HG03039 (cell line): ENCODE measurements at regions not wholly inside any gene's neighbourhood (a gene's known extent, or its start where the extent isn't known, plus 50 kb on each side); places are given as distances from the start of the nearest gene placed in this dataset.

Source experiments
- ATAC-seq: cut with Tn5 transposase; IDR thresholded peaks from one replicate; pipeline ENCODE4 v1.9.1; 2021; ENCODE audit warnings: mild to moderate bottlenecking, moderate library complexity; ENCODE audit not compliant: unreplicated experiment

GRCh38 chr10:131658476-131659110 lies 242.2 kb upstream of the PPP2R2D start:
- ATAC-seq = no peak

GRCh38 chr10:131660427-131660826 lies 240.4 kb upstream of the PPP2R2D start:
- no peak for ATAC-seq

DNA sequence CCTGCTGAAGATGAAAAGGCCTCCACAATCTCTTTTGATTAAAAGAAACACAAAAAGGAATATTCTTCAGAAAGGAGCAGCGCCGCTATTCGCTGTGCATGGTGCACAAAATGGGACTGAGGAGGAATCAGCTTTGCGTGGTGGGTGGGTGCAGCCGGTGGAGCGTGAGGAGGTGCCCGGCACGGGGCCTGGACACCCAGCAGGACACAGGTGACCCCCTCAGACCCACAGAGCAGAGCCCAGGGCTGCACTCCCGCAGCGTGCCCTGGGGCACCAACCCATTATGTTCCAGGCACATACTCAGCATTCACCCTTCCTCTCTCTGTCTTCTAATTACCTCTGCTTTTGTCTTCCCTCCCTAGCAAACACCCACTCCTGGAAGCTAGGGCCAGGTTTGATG lies 238.0 kb upstream of the PPP2R2D start:
- no peak for ATAC-seq

GRCh38 chr10:131663351-131663750 lies 237.5 kb upstream of the PPP2R2D start:
- ATAC-seq = no peak

- ATAC-seq = no peak
Observed at GRCh38 chr10:131666091-131666490, 234.7 kb upstream of the PPP2R2D start.

GRCh38 chr10:131667047-131667446 lies 233.8 kb upstream of the PPP2R2D start:
- ATAC-seq = no peak

- ATAC-seq = no peak
Observed at GRCh38 chr10:131667561-131667960, 233.2 kb upstream of the PPP2R2D start.

GRCh38 chr10:131668903-131669302 lies 231.9 kb upstream of the PPP2R2D start:
- no peak for ATAC-seq

DNA sequence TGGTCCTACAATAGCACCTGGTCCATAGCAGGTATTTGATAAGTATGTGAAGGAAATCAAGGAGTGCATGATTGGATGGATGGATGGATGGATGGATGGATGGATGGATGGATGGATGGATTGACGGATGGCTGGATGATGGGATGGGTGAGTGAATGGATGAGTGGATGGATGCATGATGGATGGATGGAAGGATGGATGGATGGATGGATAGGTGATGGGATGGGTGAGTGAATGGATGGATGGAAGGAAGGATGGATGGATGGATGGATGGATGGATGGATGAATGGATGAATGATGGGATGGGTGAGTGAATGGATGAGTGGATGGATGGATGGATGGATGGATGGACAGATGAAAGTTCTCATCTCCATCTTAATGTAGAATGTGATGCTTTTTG lies 231.0 kb upstream of the PPP2R2D start:
- ATAC-seq = no peak

DNA sequence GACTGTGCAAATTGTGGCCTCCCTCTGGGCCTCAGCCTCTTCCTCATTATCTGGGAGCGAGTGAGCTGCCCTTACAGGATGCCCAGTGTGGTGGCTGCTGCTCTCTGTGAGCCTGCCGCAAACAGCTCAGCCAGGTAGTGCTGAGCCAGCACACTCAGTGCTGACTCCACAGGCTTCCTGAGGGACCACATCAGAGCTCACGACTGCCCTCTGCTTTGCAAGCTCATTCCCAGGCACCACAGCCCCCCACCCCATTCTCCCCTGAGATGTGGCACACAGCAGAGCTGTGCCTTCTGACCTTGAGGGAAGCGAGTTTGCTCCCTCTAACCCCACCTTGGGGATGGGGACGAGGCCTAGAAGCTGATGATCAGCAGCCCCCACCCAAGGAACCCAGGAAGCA lies 230.5 kb upstream of the PPP2R2D start:
- no peak for ATAC-seq

DNA sequence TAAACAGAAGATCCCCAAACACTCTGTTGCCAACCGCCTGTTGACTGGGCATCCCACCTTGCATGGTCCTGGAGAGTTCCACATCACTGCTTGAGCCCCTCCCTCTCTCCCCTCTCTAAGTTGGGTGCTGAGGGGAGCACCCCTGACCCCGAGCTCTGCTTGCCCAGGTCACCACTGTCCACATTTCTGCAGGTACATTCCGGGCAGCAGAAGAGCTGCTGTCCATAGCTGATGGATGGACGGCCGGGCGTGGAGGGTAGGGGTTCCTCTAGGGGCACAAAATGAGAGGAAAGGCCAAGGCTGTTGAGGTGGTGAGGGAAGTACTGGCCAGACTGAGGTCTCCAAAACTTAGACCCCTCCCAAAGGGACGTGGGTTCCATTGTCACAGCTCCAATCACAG lies 227.4 kb upstream of the PPP2R2D start:
- no peak for ATAC-seq

- no peak for ATAC-seq
Observed at GRCh38 chr10:131674130-131674529, 226.7 kb upstream of the PPP2R2D start.

DNA sequence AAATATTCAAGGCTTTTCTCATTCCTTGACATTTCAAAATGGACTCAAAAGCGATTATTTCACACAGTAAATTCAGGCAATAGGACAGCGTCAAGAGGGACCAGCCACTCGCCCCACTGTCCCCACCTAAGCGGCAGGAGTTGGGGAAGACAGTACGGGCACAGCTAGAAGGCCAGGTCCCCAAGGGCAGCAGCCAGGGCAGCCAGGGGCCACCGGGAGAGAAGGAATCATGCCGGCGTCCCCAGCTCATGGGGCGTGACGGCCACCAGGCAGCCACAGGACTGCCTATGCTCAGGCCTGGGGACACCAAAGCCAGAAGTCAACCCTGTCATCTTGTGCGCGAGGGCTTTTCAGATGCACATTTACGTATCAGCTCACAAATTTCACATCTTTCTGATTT lies 225.7 kb upstream of the PPP2R2D start:
- no peak for ATAC-seq

DNA sequence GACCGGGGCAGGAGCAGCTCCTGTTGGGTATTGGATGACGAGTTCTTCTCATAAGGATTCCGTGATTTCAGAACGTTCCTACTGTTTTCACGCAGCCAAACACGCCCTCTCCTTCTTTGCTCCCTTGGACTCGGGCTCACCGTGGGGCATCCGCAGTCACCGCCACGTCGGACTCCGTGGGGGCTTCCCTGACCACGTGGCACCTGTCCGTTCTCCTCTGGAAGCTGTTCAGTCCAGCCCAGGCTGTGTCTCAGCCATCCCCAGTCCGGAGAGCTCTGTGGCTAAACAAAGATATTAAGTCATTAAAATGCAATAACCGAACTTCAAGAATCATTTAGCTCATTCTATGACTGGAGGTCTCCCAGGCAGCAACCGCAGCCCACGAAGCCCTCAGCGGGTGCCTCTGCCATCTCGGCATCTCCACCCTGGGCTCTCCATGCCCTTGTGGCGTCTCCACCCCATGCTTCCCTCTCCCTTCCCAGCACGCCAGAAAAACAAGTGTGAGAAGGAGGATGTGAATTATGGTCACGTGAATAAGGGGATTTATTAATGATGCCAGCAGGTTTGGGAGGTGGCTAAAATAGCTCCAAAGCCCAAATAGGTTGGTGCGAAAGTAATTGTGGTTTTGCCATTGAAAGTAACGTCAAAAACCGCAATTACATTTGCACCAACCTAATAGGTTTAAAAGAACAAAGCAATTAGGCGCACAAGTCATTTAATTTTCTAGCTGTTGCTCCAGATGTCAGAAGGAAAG lies 224.6 kb upstream of the PPP2R2D start:
- no peak for ATAC-seq

GRCh38 chr10:131676800-131677421 lies 223.9 kb upstream of the PPP2R2D start:
- ATAC-seq = no peak

- no peak for ATAC-seq
Observed at GRCh38 chr10:131677671-131678070, 223.1 kb upstream of the PPP2R2D start.

- ATAC-seq = no peak
Observed at GRCh38 chr10:131678171-131678570, 222.6 kb upstream of the PPP2R2D start.

GRCh38 chr10:131678613-131679012 lies 222.2 kb upstream of the PPP2R2D start:
- ATAC-seq = no peak

DNA sequence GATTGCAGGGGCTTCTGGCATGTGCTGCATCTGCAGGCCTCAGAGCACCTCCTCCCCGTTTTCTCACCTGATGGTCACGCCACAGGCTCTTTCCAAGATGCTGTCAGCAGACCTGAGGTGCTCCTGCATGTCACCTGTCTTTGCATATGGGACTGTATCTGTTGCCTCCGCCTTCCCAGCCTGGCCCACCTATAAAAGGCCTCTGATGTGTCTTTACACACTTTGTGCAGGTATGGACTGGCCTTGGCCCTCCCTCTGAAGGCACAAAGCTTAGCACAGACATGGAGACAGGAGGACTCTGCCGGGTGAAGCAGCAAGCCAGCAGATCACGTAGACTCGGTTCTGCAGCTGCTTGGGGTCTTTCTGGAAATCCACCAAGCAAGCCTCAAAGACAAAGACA lies 220.9 kb upstream of the PPP2R2D start:
- ATAC-seq = no peak

GRCh38 chr10:131681122-131681521 lies 219.7 kb upstream of the PPP2R2D start:
- no peak for ATAC-seq

GRCh38 chr10:131681656-131682055 lies 219.2 kb upstream of the PPP2R2D start:
- no peak for ATAC-seq

DNA sequence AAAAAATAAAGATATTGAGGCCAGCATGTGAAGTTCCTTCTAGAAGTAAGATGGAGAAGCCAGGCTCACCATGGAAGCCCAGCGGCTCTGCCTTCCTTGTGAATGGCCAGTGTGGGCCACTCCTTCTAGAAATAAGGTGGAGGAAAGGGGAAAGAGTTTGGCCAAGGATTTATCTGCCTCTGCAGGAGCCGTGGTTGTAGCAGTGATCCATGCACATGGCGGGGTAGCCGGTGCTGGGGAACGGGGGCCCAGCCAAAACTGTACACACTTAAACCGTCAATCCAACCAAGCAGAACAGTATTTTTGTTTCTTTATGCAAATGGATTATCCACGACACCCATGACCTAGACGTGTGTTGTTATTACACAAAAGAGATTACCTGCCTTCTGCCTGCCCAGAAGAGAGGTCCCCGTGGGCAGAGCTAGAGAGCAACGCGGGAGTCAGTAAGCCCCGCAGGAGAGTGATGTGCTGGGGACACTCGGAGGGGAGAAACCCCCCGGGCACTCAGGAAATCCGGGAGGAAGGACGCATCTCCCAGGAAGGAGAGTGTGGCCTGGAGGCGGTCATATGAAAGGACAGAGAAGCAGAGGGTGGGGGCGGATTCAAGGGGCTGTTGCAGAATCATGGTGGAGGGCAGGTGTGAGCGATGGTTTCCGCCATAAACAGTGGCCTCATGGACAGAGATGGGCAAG lies 218.4 kb upstream of the PPP2R2D start:
- no peak for ATAC-seq
